ENCODE measurements at regions not wholly inside any gene's neighbourhood (a gene's known extent, or its start where the extent isn't known, plus 50 kb on each side); places are given as distances from the start of the nearest gene placed in this dataset.

GRCh38 chr6:141729146-141729545 lies 403.6 kb upstream of the GJE1 start:
- TF ChIP-seq EZH2phosphoT487 (IDR thresholded peaks at IDR 0.05; ENCODE audit: insufficient read depth, low read depth) = no peak
- TF ChIP-seq EZH2 (IDR thresholded peaks at IDR 0.05; ENCODE audit: insufficient read depth, poor library complexity, severe bottlenecking) = no peak

All from GM23248 (cell line).